Hematopoietic multipotent progenitor cell treated with erythropoietin and hydrocortisone succinate and interleukin-3 and kit ligand, for 15 days (in vitro differentiated cells): ENCODE measurements at regions not wholly inside any gene's neighbourhood (a gene's known extent, or its start where the extent isn't known, plus 50 kb on each side); places are given as distances from the start of the nearest gene placed in this dataset.
"Not testable (repeated sequence)": the region's sequence is repeated elsewhere in the genome, so short reads cannot be mapped to it uniquely, and the experiment has no call there.

Experiments
- DNase-seq: peaks from one replicate; pipeline ENCODE4 v3.0.0-alpha.2; 2015; ENCODE audit warnings: low spot score

- DNase-seq: no peak
Measured at GRCh38 chr10:44172883-44173607, 211.9 kb downstream of the CXCL12 start.

GRCh38 chr10:44171765-44172164 lies 213.1 kb downstream of the CXCL12 start:
- DNase-seq: no peak

- no peak for DNase-seq
Measured at GRCh38 chr10:44168478-44168877, 216.4 kb downstream of the CXCL12 start.

DNA sequence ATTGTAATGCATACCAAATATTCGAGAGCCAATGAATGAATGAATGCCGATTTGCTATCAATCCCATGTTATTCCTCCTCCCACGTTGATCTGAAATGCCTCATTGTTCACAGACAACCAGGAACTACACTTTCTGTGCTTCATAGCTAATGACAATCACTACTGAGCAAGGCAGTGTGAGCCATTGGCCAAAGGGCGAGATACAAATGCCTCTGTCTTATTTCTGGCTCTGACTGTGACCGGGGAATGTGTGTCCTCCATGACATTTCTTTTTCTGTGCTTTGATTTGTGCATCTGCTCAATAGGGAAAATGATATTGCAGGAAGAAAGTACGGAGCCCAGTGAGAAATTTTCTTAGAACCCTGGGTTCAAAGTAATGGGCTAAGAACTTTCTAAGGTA lies 217.1 kb downstream of the CXCL12 start:
- no peak for DNase-seq

GRCh38 chr10:44166441-44166840 lies 218.5 kb downstream of the CXCL12 start:
- DNase-seq: no peak

GRCh38 chr10:44164251-44164956 lies 220.5 kb downstream of the CXCL12 start:
- no peak for DNase-seq

GRCh38 chr10:44161184-44161583 lies 223.7 kb downstream of the CXCL12 start:
- DNase-seq: no peak

GRCh38 chr10:44157574-44157973 lies 227.3 kb downstream of the CXCL12 start:
- no peak for DNase-seq

GRCh38 chr10:44154956-44155355 lies 229.9 kb downstream of the CXCL12 start:
- DNase-seq: no peak

- no peak for DNase-seq
Measured at GRCh38 chr10:44153918-44154670, 230.8 kb downstream of the CXCL12 start.

DNA sequence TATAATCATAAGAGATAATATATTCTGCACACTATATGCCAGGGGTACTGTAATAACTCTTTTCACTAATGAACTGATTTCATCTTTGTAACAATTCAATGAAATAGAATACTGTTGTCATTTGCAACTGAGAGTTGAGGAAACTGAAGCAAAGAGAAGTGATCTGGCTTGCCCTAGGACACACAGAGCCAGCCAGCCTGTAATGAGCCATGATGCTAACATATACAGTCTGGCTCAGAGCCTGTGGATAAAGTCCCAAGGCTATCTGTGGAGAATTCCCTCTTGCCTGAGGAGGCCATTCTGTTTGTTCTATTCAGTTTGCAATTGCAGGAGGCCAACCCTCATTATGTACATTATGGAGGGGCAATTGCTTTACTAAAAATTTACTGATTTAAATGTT lies 241.3 kb downstream of the CXCL12 start:
- DNase-seq: no peak

- no peak for DNase-seq
Measured at GRCh38 chr10:44132361-44133289, 252.3 kb downstream of the CXCL12 start.

GRCh38 chr10:44126291-44126717 lies 258.6 kb downstream of the CXCL12 start:
- DNase-seq: no peak

DNA sequence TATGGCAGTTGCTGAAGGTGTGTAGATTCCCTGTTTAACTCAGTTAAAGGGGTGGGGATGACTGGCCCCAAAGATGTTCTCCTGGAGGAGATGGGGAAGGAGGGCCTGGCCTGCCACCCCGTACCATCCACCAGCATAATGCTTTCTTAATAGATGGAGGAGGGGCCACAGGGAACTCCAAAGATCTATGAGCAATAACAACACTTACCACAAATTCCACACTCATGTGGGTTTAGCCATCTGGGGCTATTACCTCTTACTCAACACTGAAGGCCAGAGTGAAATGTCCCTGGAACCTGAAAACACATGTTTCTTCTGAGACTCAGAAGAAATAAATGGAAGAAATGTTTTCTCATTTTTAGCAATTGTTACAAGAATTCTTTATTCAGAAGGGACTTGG lies 259.0 kb downstream of the CXCL12 start:
- no peak for DNase-seq

DNA sequence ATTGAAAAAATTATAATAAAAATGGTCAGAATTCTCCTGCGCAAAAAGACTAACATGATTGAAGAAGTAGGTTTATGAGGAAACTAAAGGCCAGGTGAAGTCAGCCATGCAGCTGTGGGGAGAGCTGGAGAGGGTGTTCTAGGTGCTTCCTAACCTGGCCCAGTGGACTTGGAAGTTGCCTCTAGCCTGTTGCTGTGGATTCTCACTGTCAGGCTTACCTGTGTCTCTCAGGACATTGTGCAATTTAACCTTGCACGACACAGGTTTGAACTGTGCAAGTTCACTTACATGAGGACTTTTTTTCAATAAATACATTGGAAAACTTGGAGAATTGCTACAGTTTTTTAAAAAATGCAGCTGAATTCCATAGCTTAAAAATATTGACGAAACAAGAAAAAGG lies 266.4 kb downstream of the CXCL12 start:
- DNase-seq: no peak

- DNase-seq: no peak
Measured at GRCh38 chr10:44116474-44116873, 268.4 kb downstream of the CXCL12 start.

GRCh38 chr10:44115516-44115915 lies 269.4 kb downstream of the CXCL12 start:
- DNase-seq: no peak

- DNase-seq: no peak
Measured at GRCh38 chr10:44114441-44114840, 270.5 kb downstream of the CXCL12 start.

- not testable (repeated sequence) for DNase-seq
Measured at GRCh38 chr10:44112280-44112679, 272.6 kb downstream of the CXCL12 start.

GRCh38 chr10:44105696-44106095 lies 279.2 kb downstream of the CXCL12 start:
- DNase-seq: no peak

DNA sequence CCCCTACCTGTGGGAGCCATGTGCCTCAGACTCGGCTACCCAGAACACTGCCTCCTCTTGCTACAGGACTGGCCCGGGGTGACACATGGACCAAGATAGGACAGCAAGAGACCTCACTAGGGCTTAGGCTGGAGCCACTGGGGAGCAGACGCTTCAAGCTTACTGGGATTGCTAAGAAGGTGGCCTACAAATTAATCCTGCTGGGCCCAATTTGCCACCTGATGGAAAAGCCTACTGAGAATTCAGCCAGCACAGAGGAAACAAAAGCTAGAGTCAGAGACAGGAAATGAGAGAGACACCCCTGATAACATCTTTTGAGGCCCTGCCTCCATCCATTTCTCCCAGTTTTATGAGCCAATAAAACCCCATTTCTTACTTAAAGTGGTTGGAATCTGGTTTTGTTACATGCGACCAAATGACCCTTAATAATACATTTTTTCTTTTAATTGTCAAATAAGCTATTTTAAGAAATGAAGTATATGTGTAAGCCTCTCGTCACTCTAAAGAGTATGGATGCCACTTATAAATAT lies 282.1 kb downstream of the CXCL12 start:
- DNase-seq: no peak

- DNase-seq: no peak
Measured at GRCh38 chr10:44101082-44101481, 283.8 kb downstream of the CXCL12 start.
